Gastrocnemius medialis (tissue), 4 donors: ENCODE measurements at regions not wholly inside any gene's neighbourhood (a gene's known extent, or its start where the extent isn't known, plus 50 kb on each side); places are given as distances from the start of the nearest gene placed in this dataset.

Source experiments
- CTCF ChIP-seq, 5 experiments: fragments of 450-650 bp in 3 of 5; fragments of 200-600 bp in 2 of 5; sonication (generic) in 2 of 5; IDR thresholded peaks in 4 of 5; conservative IDR thresholded peaks in 1 of 5; 1 replicate in 4 of 5; 2 replicates in 1 of 5; pipeline ENCODE4 v1.5.1; 2016 to 2019; ENCODE audit warnings: antibody characterized with exemption in 5 of 5, mild to moderate bottlenecking in 3 of 5, moderate library complexity in 3 of 5
- POLR2A ChIP-seq, 2 donors: fragments of 450-650 bp; IDR thresholded peaks; one replicate each; pipeline ENCODE4 v1.6.1; 2017; ENCODE audit warnings: antibody characterized with exemption in 2 of 2, mild to moderate bottlenecking in 2 of 2, moderate library complexity in 2 of 2

GRCh38 chr10:29780639-29781038, 145.9 kb upstream of the SVIL start:
- TF ChIP-seq CTCF (IDR thresholded peaks at IDR 0.05 in 4 of 5, conservative IDR thresholded peaks at IDR 0.05 in 1 of 5), result no peak
- TF ChIP-seq POLR2A (IDR thresholded peaks at IDR 0.05), result no peak
